22Rv1 (cell line): ENCODE measurements at regions not wholly inside any gene's neighbourhood (a gene's known extent, or its start where the extent isn't known, plus 50 kb on each side); places are given as distances from the start of the nearest gene placed in this dataset.

Source experiments
- H3K27ac ChIP-seq: fragments of 450-650 bp; 2 replicates; pipeline ENCODE4 v1.5.1; 2017
- CTCF ChIP-seq: fragments of 450-650 bp; IDR thresholded peaks from 2 replicates; pipeline ENCODE4 v1.5.1; 2017; ENCODE audit warnings: mild to moderate bottlenecking
- ZFX ChIP-seq: fragments of 450-650 bp; IDR thresholded peaks from 2 replicates; pipeline ENCODE4 v1.6.1; 2017; ENCODE audit warnings: antibody characterized with exemption, borderline replicate concordance

DNA sequence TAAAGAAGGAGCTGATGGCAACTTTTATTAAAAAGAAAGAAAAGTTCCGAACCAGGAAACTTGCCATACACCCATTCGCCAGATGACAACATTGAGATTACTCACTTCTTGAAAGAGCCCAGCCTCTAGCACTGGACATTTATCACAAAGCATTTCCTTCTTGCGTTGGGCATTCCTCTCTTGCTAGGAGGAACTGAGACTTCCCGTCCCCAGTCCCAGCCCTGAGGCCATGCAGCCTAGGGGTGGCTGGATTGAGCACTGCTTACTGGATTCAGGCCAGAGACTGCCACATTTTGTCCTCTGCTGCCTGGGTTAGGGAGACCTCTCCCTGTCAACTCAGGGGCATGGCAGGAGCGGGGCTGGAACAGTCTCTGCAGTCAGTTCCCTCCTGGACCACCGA lies 80.1 kb downstream of the SDC1 start:
- H3K27ac ChIP-seq = no peak overlapping the region
- TF ChIP-seq CTCF (no peak), ZFX (no peak)

GRCh38 chr2:20144196-20144595 lies 80.7 kb downstream of the SDC1 start:
- H3K27ac ChIP-seq = no peak overlapping the region
- TF ChIP-seq ZFX (no peak), CTCF (no peak)

DNA sequence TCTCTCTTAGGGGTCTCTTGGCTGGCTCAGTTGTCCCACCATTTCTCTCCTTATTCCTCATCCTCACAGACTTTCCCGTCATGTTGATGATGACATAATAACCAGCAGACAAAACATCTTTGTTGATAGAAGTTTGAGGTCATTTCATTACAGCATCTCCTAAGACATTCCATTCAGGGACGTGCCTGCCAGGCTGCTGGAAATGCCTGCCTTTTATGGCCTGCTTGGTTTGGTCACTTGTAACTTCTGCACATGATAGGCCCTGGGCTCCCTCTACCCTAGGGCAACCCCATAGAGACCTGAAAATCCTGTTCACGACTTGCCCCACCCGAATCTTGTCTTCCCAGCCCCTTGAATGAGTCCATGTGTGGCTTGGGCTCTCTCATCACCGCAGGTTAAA lies 81.7 kb downstream of the SDC1 start:
- H3K27ac ChIP-seq = no peak overlapping the region
- TF ChIP-seq CTCF = no peak
- no peak for TF ChIP-seq ZFX

- H3K27ac ChIP-seq = no peak overlapping the region
- no peak for TF ChIP-seq CTCF
- TF ChIP-seq ZFX = no peak
These were observed 83.1 kb downstream of the SDC1 start for GRCh38 chr2:20141806-20142205.

- no peak overlapping the region for H3K27ac ChIP-seq
- TF ChIP-seq CTCF (no peak), ZFX (no peak)
These were observed 83.7 kb downstream of the SDC1 start for GRCh38 chr2:20141056-20141762.

GRCh38 chr2:20140321-20141055 lies 84.4 kb downstream of the SDC1 start:
- no peak overlapping the region for H3K27ac ChIP-seq
- no peak for TF ChIP-seq ZFX

GRCh38 chr2:20139407-20140172 lies 85.3 kb downstream of the SDC1 start:
- no peak for TF ChIP-seq CTCF
- no peak for TF ChIP-seq ZFX
- H3K27ac ChIP-seq = no peak overlapping the region
